SHP77 treated with DMSO at 0.1 percent for 48 hours (cell line): ENCODE measurements at regions not wholly inside any gene's neighbourhood (a gene's known extent, or its start where the extent isn't known, plus 50 kb on each side); places are given as distances from the start of the nearest gene placed in this dataset.

ENCODE experiments used
- DNase-seq: peaks from one replicate; lab custom pipeline; 2025; lab: John Stamatoyannopoulos, UW

- DNase-seq: no peak
Observed at GRCh38 chr20:59403261-59403961, 103.0 kb downstream of the EDN3 start.

- no peak for DNase-seq
Observed at GRCh38 chr20:59403962-59404314, 103.5 kb downstream of the EDN3 start.

- DNase-seq: no peak
Observed at GRCh38 chr20:59404749-59405148, 104.3 kb downstream of the EDN3 start.

- DNase-seq: no peak
Observed at GRCh38 chr20:59405226-59406200, 105.1 kb downstream of the EDN3 start.

GRCh38 chr20:59406446-59406845 is 106.0 kb downstream of the EDN3 start:
- no peak for DNase-seq

- DNase-seq: no peak
Observed at GRCh38 chr20:59411170-59411569, 110.8 kb downstream of the EDN3 start.

GRCh38 chr20:59411589-59411988 is 111.2 kb downstream of the EDN3 start:
- no peak for DNase-seq

- no peak for DNase-seq
Observed at GRCh38 chr20:59412181-59412580, 111.8 kb downstream of the EDN3 start.

GRCh38 chr20:59412875-59413284 is 112.5 kb downstream of the EDN3 start:
- no peak for DNase-seq

GRCh38 chr20:59413326-59413865 is 113.0 kb downstream of the EDN3 start:
- DNase-seq: no peak

GRCh38 chr20:59414936-59415623 is 114.7 kb downstream of the EDN3 start:
- DNase-seq: no peak

- no peak for DNase-seq
Observed at GRCh38 chr20:59416916-59417315, 116.5 kb downstream of the EDN3 start.

- no peak for DNase-seq
Observed at GRCh38 chr20:59421089-59421488, 120.7 kb downstream of the EDN3 start.

GRCh38 chr20:59421920-59422637 is 121.7 kb downstream of the EDN3 start:
- DNase-seq: no peak

- DNase-seq: no peak
Observed at GRCh38 chr20:59422872-59423544, 122.6 kb downstream of the EDN3 start.

GRCh38 chr20:59424976-59425375 is 124.6 kb downstream of the EDN3 start:
- no peak for DNase-seq

- DNase-seq: no peak
Observed at GRCh38 chr20:59425572-59425971, 125.2 kb downstream of the EDN3 start.

GRCh38 chr20:59428006-59428405 is 127.6 kb downstream of the EDN3 start:
- DNase-seq: no peak

- DNase-seq: no peak
Observed at GRCh38 chr20:59428441-59429205, 128.2 kb downstream of the EDN3 start.

- DNase-seq: no peak
Observed at GRCh38 chr20:59429396-59429795, 129.0 kb downstream of the EDN3 start.
